Frontal cortex (tissue), 3 donors: ENCODE measurements at regions not wholly inside any gene's neighbourhood (a gene's known extent, or its start where the extent isn't known, plus 50 kb on each side); places are given as distances from the start of the nearest gene placed in this dataset.
"Not testable (repeated sequence)": the region's sequence is repeated elsewhere in the genome, so short reads cannot be mapped to it uniquely, and the experiment has no call there.

Experiments
- DNase-seq, 2 donors: peaks; one replicate each; pipeline ENCODE4 v3.0.0; 2012; ENCODE audit warnings: low spot score in 2 of 2
- FAIRE-seq: peaks from 2 replicates; lab custom pipeline; 2012; peaks lifted over from hg19 to GRCh38; lab: Jason Lieb, UNC
- donor health status: control.
- donor health status: control.
- donor health status: control.

- FAIRE-seq (no peak), DNase-seq (no peak)
Measured at GRCh38 chr5:18379189-18379588, 744.9 kb downstream of the TAF11L14 start.

- FAIRE-seq, result no peak
- DNase-seq, result no peak
Measured at GRCh38 chr5:18380729-18381362, 746.6 kb downstream of the TAF11L14 start.

GRCh38 chr5:18393565-18394442, 759.5 kb downstream of the TAF11L14 start:
- FAIRE-seq (peak; percentile 28), DNase-seq (peak; percentile 43 to 49)

- no peak for FAIRE-seq
Measured at GRCh38 chr5:18394443-18394804, 760.2 kb downstream of the TAF11L14 start.

GRCh38 chr5:18395126-18396110, 761.2 kb downstream of the TAF11L14 start:
- no peak for DNase-seq
- FAIRE-seq, result no peak

More at GRCh38 chr5:18394443-18394804, 760.2 kb downstream of the TAF11L14 start:
- DNase-seq, result no peak

GRCh38 chr5:18397371-18397770, 763.1 kb downstream of the TAF11L14 start:
- DNase-seq (no peak), FAIRE-seq (no peak)

- DNase-seq (no peak), FAIRE-seq (peak; percentile 13)
Measured at GRCh38 chr5:18397891-18398290, 763.6 kb downstream of the TAF11L14 start.

GRCh38 chr5:18399461-18400327, 765.4 kb downstream of the TAF11L14 start:
- FAIRE-seq, DNase-seq: not testable (repeated sequence)

GRCh38 chr5:18403141-18403540, 768.9 kb downstream of the TAF11L14 start:
- DNase-seq (no peak), FAIRE-seq (no peak)

- FAIRE-seq (no peak), DNase-seq (no peak)
Measured at GRCh38 chr5:18403941-18404438, 769.7 kb downstream of the TAF11L14 start.

GRCh38 chr5:18420711-18421110, 786.5 kb downstream of the TAF11L14 start:
- no peak for DNase-seq
- FAIRE-seq, result no peak

- FAIRE-seq (no peak), DNase-seq (no peak)
Measured at GRCh38 chr5:18433336-18433735, 799.1 kb downstream of the TAF11L14 start.

GRCh38 chr5:18438126-18438525, 803.9 kb downstream of the TAF11L14 start:
- FAIRE-seq (no peak), DNase-seq (no peak)

- DNase-seq (no peak), FAIRE-seq (no peak)
Measured at GRCh38 chr5:18455521-18455920, 821.3 kb downstream of the TAF11L14 start.

- FAIRE-seq (no peak), DNase-seq (no peak)
Measured at GRCh38 chr5:18457255-18457654, 823.0 kb downstream of the TAF11L14 start.

- FAIRE-seq, result no peak
- DNase-seq, result no peak
Measured at GRCh38 chr5:18461766-18462165, 827.5 kb downstream of the TAF11L14 start.

GRCh38 chr5:18465833-18466681, 831.8 kb downstream of the TAF11L14 start:
- FAIRE-seq (no peak), DNase-seq (peak; percentile 27 to 34)

GRCh38 chr5:18466731-18467130, 832.5 kb downstream of the TAF11L14 start:
- DNase-seq (no peak), FAIRE-seq (no peak)
